ENCODE measurements at regions not wholly inside any gene's neighbourhood (a gene's known extent, or its start where the extent isn't known, plus 50 kb on each side); places are given as distances from the start of the nearest gene placed in this dataset.
"Not testable (repeated sequence)": the region's sequence is repeated elsewhere in the genome, so short reads cannot be mapped to it uniquely, and the experiment has no call there.

GRCh38 chr16:63416712-63417111, 1380.5 kb upstream of the CDH8 start:
- DNase-seq = no peak

GRCh38 chr16:63415014-63415413, 1378.8 kb upstream of the CDH8 start:
- no peak for DNase-seq

GRCh38 chr16:63410594-63410993, 1374.4 kb upstream of the CDH8 start:
- DNase-seq = no peak

GRCh38 chr16:63403792-63404191, 1367.6 kb upstream of the CDH8 start:
- DNase-seq = no peak

GRCh38 chr16:63388277-63388676, 1352.0 kb upstream of the CDH8 start:
- DNase-seq = not testable (repeated sequence)

GRCh38 chr16:63385714-63386432, 1349.6 kb upstream of the CDH8 start:
- DNase-seq = no peak

- DNase-seq = no peak
Measured at GRCh38 chr16:63373744-63374143, 1337.5 kb upstream of the CDH8 start.

GRCh38 chr16:63372815-63373214, 1336.6 kb upstream of the CDH8 start:
- no peak for DNase-seq

- no peak for DNase-seq
Measured at GRCh38 chr16:63372283-63372682, 1336.0 kb upstream of the CDH8 start.

- DNase-seq = no peak
Measured at GRCh38 chr16:63365649-63366304, 1329.5 kb upstream of the CDH8 start.

- DNase-seq = no peak
Measured at GRCh38 chr16:63363738-63364137, 1327.5 kb upstream of the CDH8 start.

GRCh38 chr16:63361032-63361624, 1324.9 kb upstream of the CDH8 start:
- DNase-seq = peak; percentile 33

GRCh38 chr16:63349961-63350360, 1313.7 kb upstream of the CDH8 start:
- DNase-seq = no peak

- DNase-seq = no peak
Measured at GRCh38 chr16:63346000-63346399, 1309.8 kb upstream of the CDH8 start.

GRCh38 chr16:63337264-63337663, 1301.0 kb upstream of the CDH8 start:
- no peak for DNase-seq

GRCh38 chr16:63331111-63331510, 1294.9 kb upstream of the CDH8 start:
- DNase-seq = no peak

- no peak for DNase-seq
Measured at GRCh38 chr16:63326736-63327339, 1290.6 kb upstream of the CDH8 start.

- no peak for DNase-seq
Measured at GRCh38 chr16:63323722-63324705, 1287.8 kb upstream of the CDH8 start.

GRCh38 chr16:63323055-63323454, 1286.8 kb upstream of the CDH8 start:
- DNase-seq = no peak

GRCh38 chr16:63315229-63315628, 1279.0 kb upstream of the CDH8 start:
- no peak for DNase-seq

- DNase-seq = no peak
Measured at GRCh38 chr16:63312346-63312745, 1276.1 kb upstream of the CDH8 start.

GRCh38 chr16:63311313-63311712, 1275.1 kb upstream of the CDH8 start:
- DNase-seq = no peak

GRCh38 chr16:63302811-63303210, 1266.6 kb upstream of the CDH8 start:
- DNase-seq = no peak

Measured in midbrain (tissue), 1 donor.